Activated B cell treated with CpG ODN at 0.5 μM for 24 hours (primary cell): ENCODE measurements at regions not wholly inside any gene's neighbourhood (a gene's known extent, or its start where the extent isn't known, plus 50 kb on each side); places are given as distances from the start of the nearest gene placed in this dataset.

Experiments
- ATAC-seq: fragments of 200-7000 bp; cut with Tn5 transposase; one replicate; pipeline ENCODE4 v1.10.0; 2021; ENCODE audit warnings: low read depth, mild to moderate bottlenecking, moderate library complexity
- CTCF ChIA-PET: fragments of 350-600 bp; sonication (Branson Sonifier 250); formaldehyde crosslinking; loops from one replicate; lab custom pipeline; 2021; ENCODE audit warnings: antibody characterized with exemption; lab: Charles Lee
- POLR2A ChIA-PET: fragments of 350-600 bp; sonication (Branson Sonifier 250); formaldehyde crosslinking; loops from one replicate; lab custom pipeline; 2021; ENCODE audit warnings: antibody characterized with exemption; lab: Charles Lee
- DNase-seq: peaks from one replicate; pipeline ENCODE4 v3.0.0; 2022
- H3K27ac Mint-ChIP-seq: one replicate; pipeline ENCODE4 v1.8.0; 2020; ENCODE audit warnings: mixed read lengths
- H3K27me3 Mint-ChIP-seq: one replicate; pipeline ENCODE4 v1.8.0; 2021; ENCODE audit warnings: mixed read lengths
- H3K36me3 Mint-ChIP-seq: one replicate; pipeline ENCODE4 v1.8.0; 2021; ENCODE audit warnings: low read depth, mixed read lengths
- H3K4me1 Mint-ChIP-seq: one replicate; pipeline ENCODE4 v1.8.0; 2021; ENCODE audit warnings: mixed read lengths
- H3K4me3 Mint-ChIP-seq: one replicate; pipeline ENCODE4 v1.8.0; 2020; ENCODE audit warnings: mild to moderate bottlenecking, mixed read lengths
- H3K9me3 Mint-ChIP-seq: one replicate; pipeline ENCODE4 v1.8.0; 2020; ENCODE audit warnings: mixed read lengths
- intact Hi-C: fragments of 100-400 bp; cut with micrococcal nuclease; formaldehyde crosslinking; loops from one replicate; pipeline ENCODE4 v1.15.1; 2024
- TF ChIP-seq, protein P1 (sequence below): fragments of 200-600 bp; IDR thresholded peaks from one replicate; pipeline ENCODE4 v1.8.0; 2022; ENCODE audit warnings: antibody characterized with exemption, mild to moderate bottlenecking

DNA sequence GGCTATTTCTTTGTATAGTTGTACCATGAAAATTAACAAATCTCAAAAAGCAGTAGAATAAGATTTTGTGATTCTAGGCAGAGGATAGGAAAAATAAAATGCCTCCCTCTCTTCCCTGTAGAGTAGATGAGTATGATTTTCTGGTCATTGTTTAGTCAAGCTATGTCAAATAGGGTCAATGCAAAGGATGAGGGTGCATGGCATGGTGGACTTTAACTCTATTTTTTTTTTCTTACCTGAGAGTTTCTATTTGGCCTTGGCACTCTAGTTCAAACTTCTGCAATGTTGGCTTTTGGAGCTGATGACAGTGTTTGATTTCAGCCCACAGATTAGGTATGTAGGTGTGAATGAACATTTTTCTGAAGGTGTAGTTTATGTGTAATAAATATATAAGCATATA lies 224.5 kb downstream of the TRIB2 start:
- Mint-ChIP-seq H3K36me3 (no peaks in the 10 kb centered on the region), H3K27me3 (no peaks in the 10 kb centered on the region), H3K27ac (no peak overlapping the region), H3K4me1 (no peaks in the 10 kb centered on the region), H3K9me3 (no peaks in the 10 kb centered on the region), H3K4me3 (no peak overlapping the region)
- ATAC-seq (no peak), DNase-seq (no peak)
- intact Hi-C loops: no loop called here
- CTCF ChIA-PET: no interaction called here
- POLR2A ChIA-PET: no interaction called here
- TF ChIP-seq, protein P1, sequence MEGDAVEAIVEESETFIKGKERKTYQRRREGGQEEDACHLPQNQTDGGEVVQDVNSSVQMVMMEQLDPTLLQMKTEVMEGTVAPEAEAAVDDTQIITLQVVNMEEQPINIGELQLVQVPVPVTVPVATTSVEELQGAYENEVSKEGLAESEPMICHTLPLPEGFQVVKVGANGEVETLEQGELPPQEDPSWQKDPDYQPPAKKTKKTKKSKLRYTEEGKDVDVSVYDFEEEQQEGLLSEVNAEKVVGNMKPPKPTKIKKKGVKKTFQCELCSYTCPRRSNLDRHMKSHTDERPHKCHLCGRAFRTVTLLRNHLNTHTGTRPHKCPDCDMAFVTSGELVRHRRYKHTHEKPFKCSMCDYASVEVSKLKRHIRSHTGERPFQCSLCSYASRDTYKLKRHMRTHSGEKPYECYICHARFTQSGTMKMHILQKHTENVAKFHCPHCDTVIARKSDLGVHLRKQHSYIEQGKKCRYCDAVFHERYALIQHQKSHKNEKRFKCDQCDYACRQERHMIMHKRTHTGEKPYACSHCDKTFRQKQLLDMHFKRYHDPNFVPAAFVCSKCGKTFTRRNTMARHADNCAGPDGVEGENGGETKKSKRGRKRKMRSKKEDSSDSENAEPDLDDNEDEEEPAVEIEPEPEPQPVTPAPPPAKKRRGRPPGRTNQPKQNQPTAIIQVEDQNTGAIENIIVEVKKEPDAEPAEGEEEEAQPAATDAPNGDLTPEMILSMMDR: no peak

DNA sequence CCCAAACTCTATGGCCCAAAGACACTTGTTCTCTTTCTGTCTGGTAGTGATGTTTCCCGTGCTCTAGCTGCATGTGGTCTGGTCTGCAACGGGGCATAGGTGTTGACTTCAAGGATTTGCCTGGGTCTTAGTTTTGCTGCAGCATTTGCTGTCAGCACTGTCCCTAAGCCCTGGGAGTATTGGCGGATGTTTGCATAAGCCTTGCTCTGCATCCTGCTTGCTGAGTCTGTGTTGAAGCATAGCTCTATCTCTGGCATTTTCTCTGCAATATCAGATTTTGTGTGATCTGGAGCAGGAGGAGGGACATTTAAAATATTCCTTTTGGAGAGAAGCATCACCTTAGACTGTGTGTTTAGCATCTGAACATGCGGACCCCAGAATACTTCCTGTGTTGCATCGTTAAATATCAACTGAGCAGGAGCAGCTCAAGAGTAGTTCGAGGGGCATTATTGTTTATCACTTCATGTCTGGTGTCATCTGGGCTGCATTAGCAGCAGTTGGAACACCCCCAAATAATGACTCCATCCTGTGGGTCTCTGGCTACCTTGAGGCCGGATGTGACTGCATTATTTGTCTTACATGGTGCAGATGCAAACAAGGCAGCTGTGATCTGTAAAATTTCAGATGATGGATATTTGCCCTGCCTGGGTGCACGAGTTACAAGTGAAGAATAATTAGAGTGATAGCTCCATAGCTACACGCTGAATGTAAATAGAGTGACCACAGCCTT lies 231.7 kb downstream of the TRIB2 start:
- POLR2A ChIA-PET: no interaction called here
- no peak for ATAC-seq
- intact Hi-C loops: no loop called here

DNA sequence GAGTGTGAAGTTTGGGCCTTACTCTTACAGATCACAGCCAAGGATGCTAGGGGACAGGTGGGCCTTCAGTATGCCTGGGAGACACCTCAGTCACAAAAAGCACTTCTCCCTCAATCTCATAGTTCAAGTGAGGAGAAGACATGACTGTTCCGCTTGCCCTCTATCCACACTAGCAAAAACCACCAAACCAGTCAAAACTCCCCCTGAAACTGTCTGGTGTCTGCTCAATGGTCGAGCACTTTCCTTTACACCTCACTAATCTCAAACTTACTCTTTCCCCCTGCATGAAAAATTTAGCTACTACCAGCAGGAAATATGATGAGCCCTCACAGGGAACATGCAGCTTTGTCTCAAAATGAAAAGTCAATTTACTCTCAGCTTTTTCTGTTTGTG lies 232.2 kb downstream of the TRIB2 start:
- Mint-ChIP-seq H3K27me3 (peaks cover 18% of the 10 kb centered on the region), H3K27ac (no peak overlapping the region), H3K4me1 (peaks cover 5% of the 10 kb centered on the region), H3K36me3 (no peaks in the 10 kb centered on the region), H3K4me3 (no peak overlapping the region), H3K9me3 (peaks cover 4% of the 10 kb centered on the region)
- CTCF ChIA-PET: interaction anchor here (0.8 to 1.3 kb wide), 2 partner anchors 18 to 19 kb away, joined by 3 to 4 read pairs; no protein-coding TSS in a partner anchor
- intact Hi-C loops: no loop called here
- POLR2A ChIA-PET: no interaction called here
- TF ChIP-seq, protein P1: no peak
- ATAC-seq: peak; percentile 21
- no peak for DNase-seq

More for the DNA sequence above, 231.7 kb downstream of the TRIB2 start:
- Mint-ChIP-seq H3K9me3 (no peaks in the 10 kb centered on the region), H3K27me3 (peaks cover 12% of the 10 kb centered on the region), H3K36me3 (no peaks in the 10 kb centered on the region), H3K4me3 (no peak overlapping the region), H3K27ac (no peak overlapping the region), H3K4me1 (peaks cover 5% of the 10 kb centered on the region)
- DNase-seq: no peak
- TF ChIP-seq, protein P1: no peak
- CTCF ChIA-PET: interaction anchor here (0.8 to 1.3 kb wide), 2 partner anchors 17 to 19 kb away, joined by 3 to 4 read pairs; no protein-coding TSS in a partner anchor

DNA sequence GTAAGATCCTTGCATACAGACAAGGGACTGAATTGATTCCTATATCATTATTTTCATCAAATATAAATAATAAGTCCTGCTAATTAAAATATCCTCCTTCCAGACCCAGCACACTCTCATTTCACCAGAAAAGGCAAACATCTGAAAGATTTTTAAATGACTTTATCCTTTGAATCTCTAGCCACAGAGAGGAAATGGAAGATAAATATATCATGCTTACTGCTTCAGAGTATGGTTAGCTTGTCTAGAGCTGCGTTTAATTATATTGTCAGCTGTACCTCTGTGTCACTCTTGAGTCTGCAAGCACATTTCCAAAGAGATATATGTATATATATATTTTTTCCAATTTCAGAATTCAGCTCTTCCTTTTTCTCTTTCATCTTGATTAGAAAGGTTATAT lies 232.7 kb downstream of the TRIB2 start:
- POLR2A ChIA-PET: no interaction called here
- Mint-ChIP-seq H3K27ac (no peak overlapping the region), H3K9me3 (peaks cover 4% of the 10 kb centered on the region), H3K4me1 (peaks cover 5% of the 10 kb centered on the region), H3K4me3 (no peak overlapping the region), H3K36me3 (no peaks in the 10 kb centered on the region), H3K27me3 (peaks cover 18% of the 10 kb centered on the region)
- intact Hi-C loops: no loop called here
- TF ChIP-seq, protein P1: no peak
- DNase-seq (no peak), ATAC-seq (no peak)
- CTCF ChIA-PET: interaction anchor here (0.8 to 1.3 kb wide), 2 partner anchors 18 to 20 kb away, joined by 3 to 4 read pairs; no protein-coding TSS in a partner anchor

DNA sequence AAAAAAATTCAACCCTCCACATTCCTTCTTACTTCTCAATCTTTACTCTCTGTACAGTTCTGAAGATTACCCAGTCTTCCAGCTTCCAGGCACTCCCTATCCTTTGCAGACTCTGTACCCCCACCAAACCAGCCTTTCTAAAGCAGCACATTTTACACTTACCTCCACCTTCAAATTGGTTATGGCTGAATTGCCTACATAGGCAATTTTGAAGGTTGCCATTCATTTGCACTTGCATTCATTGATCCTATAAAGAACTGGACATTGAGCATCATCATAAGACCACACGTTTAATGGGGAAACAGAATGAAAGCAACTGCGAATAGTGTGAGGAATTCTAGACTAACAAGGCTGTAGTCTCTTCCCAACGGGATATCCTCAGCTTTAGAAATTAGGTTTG lies 233.4 kb downstream of the TRIB2 start:
- no peak overlapping the region for H3K4me3 Mint-ChIP-seq
- ChIA-PET CTCF (no interaction called here), POLR2A (no interaction called here)
- TF ChIP-seq, protein P1: no peak
- H3K9me3 Mint-ChIP-seq: peaks cover 4% of the 10 kb centered on the region
- intact Hi-C loops: no loop called here
- DNase-seq: no peak
- no peak overlapping the region for H3K27ac Mint-ChIP-seq
- peaks cover 22% of the 10 kb centered on the region for H3K27me3 Mint-ChIP-seq
- ATAC-seq: no peak
- no peaks in the 10 kb centered on the region for H3K36me3 Mint-ChIP-seq
- H3K4me1 Mint-ChIP-seq: peaks cover 5% of the 10 kb centered on the region
